HG02870 (cell line): ENCODE measurements at regions not wholly inside any gene's neighbourhood (a gene's known extent, or its start where the extent isn't known, plus 50 kb on each side); places are given as distances from the start of the nearest gene placed in this dataset.
"Not testable (repeated sequence)": the region's sequence is repeated elsewhere in the genome, so short reads cannot be mapped to it uniquely, and the experiment has no call there.

Experiments used
- ATAC-seq: cut with Tn5 transposase; IDR thresholded peaks from one replicate; pipeline ENCODE4 v1.9.1; 2021; ENCODE audit warnings: mild to moderate bottlenecking, moderate library complexity; ENCODE audit not compliant: unreplicated experiment

DNA sequence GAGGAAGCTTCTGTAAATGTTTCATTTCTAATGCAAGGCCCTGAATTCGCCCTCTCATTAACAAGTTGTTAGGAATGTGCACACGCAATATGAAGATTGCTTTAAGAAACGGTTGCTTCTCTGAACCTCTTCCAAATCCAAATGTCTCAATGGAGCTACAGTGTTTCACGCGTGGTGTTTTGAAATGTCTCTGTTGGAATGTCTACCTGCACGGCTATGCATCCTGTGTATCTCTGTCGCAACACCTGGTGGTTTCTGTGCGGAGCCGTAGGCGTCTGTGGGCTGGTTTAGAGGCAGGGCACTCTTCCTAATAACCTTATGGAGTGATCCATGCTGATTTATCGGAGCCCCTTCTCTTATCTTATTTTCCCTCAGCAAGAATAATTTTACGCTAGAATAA lies 1584.2 kb upstream of the SLC10A2 start:
- no peak for ATAC-seq

DNA sequence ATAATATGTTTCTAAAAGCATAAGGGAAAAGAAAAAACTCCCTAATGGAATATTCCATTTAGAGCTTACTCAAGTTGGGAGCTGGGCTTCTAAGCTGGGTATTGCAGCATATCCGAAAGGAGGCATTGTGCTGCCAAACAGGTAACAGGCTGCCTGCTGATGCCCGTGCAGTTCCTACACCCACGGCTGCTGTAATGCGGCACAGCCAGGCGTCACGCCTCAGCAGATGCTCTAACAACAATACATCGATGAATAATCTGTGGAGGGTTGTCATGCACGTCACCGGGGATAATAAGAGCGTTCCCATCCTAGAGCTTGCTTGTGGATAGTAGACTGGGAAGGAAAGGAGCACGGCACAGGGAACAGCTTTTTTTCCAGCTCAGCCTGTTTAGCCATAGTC lies 1582.1 kb upstream of the SLC10A2 start:
- ATAC-seq = no peak

DNA sequence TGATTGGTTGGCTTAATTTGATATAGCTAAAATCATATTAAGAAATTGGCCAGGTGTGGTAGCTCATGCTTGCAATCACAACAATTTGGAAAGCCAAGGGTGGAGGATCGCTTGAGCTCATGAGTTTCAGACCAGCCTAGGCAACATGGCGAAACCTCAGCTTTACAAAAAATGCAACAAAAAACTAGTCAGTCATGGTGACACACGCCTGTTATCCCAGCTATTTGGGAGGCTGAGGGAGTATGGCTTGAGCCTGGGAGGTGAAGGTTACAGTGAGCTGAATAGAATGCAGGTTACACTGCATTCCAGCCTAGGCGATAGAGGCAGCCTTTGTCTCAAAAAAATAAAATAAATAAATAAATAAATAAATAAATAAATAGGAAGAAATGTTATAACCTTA lies 1579.6 kb upstream of the SLC10A2 start:
- ATAC-seq = no peak

DNA sequence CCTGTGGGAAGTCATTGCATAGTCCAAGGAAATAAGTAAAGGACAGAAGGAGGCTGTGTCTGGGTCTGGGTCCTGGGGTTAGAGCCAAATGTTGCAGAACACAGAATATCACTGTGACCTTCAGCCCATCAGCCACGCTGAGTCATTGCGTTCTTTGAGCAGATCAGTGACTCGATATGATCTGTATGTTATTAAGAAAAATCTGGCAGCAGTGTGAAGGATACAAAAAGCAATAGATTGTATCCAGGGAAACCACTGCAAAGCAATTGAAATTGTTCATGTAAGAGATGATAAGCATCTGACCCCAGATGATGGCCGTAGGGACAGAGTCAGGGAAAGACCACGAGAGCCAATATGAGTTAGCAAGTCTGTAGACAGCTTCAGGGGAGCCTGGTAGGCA lies 1575.1 kb upstream of the SLC10A2 start:
- no peak for ATAC-seq

DNA sequence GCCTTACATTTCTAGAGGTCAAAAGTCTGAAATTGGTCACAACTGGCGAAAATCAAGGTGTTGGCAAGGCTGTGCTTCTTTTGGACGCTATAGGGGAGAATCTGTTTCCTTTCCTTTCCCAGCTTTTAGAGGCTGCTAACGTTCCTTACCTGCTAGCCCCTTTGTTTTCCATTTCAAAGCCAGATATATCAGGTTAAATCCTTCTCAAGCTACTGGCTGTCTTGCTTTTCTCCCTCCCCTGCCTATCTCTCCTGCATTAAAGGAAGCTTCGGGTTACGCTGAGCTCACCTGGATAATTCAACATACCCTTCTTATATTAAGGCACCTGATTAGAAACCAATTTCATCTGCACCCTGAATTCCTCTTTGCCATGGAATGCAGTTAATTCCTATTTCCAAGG lies 1569.7 kb upstream of the SLC10A2 start:
- ATAC-seq = no peak

DNA sequence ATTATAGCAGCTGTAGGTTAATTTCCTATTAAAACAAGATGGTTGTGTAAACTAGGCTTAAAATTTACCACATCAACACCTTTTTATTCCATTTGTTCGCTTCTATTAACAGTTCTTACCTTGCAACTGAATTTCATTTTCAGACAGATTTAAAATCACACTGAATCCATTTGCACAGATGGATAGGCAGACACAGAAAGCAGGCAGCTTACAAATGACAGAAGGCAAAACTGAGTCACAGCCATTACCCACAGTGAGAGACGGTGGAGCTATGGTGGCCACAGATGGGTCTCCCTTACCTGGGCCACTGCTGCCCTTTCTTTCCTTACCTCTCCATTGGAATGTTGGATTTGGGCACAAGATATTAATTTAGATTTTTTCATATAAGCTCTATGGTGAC lies 1567.8 kb upstream of the SLC10A2 start:
- ATAC-seq = no peak

DNA sequence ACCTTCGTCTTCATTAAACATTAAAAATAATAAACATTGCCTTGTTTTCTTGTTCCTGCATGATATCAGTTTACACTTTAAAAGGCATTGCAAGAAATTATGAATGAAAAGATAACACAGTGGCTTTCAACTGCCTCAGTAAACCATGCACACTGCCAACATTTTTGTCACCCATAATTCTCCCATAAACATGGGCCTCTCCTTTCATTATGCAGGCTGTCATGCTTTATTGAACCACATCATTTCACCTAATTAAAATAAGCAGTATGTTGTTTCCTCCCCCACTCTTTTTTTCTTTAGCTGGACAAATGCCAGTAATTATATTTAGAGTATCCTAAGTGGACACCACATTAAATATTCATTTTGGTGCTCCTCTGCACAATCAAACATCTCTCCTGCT lies 1566.5 kb upstream of the SLC10A2 start:
- no peak for ATAC-seq

DNA sequence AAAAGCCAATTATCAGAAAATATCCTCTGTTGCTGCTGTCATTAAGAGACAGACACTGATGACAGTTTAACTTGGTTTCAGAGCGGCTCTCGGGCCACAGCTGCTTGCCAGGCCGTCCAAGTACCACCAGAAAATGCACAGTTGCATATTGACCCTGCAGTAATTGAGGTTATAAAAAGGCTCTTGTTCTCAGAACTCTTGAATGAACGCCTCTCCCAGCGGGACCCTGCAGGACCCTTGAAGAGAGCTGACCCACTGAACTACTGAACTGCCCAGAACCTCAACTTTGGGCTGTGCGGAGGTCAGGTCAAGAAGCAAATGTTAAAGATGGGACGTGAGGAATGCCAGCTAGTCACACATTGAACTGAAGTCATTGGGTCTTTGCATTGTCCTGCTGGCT lies 1559.0 kb upstream of the SLC10A2 start:
- no peak for ATAC-seq

DNA sequence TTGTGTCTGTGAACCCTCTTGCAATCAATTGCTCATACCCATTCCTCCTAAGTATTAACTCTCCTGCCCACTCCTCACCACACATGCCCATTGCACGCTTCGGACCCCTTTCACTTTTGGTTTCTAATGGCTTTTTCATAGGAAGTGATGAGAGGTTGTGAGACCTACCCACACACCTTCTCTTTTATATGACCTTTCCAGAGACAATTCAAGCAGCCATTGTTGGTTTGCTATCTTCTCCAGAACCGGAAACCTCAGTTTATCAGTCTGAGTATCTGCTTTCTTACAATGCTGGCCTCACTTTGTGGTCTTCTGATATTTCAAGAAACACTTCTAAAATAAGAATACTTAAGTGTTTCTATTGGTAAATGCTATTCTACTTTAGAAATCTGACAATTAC lies 1550.8 kb upstream of the SLC10A2 start:
- ATAC-seq = peak; percentile 57

DNA sequence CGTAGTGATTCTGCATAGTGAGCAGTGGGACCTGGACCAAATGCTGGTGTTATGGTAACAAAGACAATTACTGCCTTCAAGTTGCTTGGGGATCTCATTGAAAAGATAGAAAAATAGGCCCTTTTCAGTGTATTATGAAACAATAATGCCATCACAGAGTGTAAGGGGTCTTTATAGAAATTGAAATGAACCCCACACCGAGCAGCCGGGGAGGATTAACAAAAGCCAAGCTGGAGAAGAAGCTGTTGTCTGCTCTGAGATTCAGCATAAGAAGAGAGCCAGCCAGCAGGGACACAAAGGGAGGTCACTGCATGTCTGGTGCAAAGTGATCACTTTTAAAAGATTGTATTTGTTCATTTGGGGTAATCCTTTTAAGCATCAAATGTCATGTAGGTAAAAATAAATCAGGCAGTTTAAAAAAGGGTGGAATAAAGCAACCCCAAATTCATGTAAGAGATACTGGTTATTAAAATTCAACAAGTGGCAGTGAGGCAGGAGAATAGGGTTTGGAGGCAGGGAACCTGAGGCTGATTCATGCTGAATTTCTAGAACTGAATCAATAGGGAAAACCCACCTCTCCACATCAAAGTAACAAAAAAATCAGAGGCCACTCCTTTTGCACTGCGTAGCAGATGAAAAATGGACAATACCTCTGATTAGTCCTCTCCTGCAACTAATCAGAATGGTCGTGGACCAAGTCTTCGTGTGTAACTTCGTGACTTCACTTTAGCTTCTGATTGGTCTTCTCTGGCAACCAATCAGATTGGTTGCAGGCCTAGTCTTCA lies 1548.3 kb upstream of the SLC10A2 start:
- ATAC-seq = no peak

DNA sequence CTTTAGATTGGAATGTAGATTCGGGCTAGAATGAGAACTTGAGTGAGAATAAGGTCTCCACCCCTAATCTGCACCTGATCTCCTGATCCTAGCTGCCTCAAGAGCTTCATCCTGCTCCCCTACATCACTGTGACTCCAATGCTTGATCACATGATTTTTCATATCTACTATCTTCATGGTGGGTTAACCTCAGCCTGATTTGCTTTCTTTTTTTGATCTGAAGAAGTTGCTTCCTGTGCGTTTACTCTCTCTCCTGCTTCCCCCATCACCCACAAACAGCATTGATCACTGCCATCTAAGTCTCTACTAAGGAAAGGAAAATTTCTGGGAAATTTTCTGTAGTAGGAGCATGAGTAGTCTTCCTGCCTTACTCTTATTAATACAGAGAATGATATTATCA lies 1542.1 kb upstream of the SLC10A2 start:
- no peak for ATAC-seq

DNA sequence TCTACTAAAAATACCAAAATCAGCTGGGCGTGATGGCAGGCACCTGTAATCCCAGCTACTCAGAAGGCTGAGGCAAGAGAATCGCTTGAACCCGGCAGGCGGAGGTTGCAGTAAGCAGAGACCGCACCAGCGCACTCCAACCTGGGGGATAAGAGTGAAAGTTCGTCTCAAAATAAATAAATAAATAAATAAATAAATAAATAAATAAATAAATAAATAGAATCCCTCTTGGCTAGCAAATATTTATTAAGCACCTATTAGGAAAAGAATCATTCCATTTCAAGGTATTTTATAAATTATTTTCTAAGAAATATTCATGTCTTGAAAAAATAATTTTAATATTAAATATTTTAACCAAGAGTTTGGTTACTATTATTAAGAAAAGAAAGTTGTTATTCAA lies 1539.2 kb upstream of the SLC10A2 start:
- not testable (repeated sequence) for ATAC-seq

DNA sequence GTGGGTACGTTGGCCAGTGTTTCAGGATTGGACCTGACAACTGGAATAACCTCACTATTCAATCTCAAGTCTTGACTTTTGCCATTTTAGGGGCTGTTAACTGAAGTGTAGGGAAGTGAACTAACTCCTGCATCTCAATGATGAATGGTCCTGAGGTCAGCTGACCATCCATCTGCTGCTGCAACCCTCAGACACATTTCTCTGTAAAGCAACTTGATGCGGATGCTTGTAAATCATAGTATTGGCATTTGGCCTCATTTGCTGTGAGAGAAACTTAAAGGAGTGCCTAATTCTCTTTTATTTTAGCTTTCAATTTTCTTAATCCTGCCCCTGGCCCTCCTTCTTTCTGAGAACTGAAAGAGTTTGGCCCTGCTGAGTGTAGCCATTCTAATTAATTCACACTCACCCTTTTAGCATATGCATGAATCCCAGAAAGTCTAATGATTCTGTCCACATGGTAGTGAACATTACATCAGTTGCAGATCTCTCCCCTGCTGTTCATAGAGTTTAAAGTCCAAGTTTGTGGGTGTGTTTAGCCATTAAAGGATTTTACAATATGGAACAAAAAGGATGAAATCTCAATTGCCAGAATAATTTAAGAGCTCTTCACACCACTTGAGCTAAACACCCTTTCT lies 1531.4 kb upstream of the SLC10A2 start:
- no peak for ATAC-seq

DNA sequence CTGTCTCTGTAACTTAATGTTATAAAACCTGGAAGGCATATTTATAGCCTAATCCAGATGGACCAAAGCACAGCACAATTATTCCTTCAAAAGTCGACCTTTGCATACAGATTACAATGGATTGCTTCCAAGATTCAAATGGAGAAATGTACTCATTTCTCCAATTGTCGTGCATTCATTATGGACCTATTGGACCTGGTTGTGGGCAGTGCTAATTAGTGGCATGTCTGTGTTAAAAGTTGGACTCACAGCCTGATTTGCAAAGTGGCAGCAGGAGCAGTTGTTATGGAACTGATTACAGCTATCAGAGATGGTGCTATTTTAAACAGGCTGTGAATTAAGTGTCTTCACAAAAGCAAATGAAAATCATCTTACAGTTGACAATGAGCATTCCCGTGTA lies 1529.3 kb upstream of the SLC10A2 start:
- no peak for ATAC-seq

DNA sequence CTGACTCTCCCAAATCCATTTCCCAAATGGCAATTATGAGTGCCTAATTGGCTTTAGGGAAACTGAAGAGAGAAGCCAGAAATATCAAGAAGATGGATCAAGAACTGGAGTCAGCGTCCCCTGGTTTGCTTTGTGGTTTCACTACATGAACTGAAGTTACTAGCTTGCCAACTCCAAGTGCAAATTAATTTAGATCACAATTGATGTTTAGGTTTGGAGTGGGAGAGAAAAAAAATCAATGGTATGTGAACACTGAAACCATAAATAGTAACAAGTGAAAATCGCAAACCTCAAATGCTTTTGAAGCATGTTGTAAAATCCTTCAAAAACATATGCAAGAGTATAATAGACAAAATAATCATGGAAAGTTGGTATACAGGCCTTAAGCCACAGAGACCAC lies 1528.6 kb upstream of the SLC10A2 start:
- no peak for ATAC-seq

DNA sequence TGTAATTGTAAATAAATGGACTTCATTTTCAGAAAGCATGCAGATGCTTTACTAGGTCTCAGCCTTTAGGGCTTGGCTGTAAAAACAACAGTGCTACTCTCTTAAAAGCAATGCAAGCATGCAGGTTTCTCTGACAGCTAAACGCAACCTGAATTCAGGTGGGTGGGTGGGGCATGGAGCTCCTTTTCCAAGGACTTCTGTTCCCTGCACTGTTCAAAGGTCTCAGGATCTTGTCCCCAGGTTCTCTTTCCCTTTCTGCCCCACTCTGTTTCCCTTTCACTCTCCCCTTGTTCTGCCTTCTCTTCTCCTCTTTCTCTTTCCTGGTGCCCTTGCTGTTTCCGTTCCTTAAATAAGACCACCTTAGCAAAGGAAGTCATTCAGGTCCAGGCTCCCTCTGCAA lies 1527.5 kb upstream of the SLC10A2 start:
- ATAC-seq = no peak

DNA sequence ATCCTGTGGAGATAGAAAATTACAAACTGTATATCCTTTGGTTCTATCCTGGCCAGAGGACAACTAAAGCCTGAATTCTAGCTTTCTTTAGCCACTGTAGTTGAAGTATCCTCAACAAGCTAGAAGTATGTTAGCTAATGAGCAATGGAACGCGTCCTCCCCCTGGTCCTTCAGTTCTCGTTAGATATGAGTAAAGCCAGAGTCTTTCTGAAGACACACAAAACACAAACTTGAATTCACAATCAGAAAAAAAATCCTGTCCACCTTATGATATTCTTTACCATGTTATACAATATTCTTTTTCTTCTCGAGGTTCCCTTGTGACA lies 1527.0 kb upstream of the SLC10A2 start:
- no peak for ATAC-seq

DNA sequence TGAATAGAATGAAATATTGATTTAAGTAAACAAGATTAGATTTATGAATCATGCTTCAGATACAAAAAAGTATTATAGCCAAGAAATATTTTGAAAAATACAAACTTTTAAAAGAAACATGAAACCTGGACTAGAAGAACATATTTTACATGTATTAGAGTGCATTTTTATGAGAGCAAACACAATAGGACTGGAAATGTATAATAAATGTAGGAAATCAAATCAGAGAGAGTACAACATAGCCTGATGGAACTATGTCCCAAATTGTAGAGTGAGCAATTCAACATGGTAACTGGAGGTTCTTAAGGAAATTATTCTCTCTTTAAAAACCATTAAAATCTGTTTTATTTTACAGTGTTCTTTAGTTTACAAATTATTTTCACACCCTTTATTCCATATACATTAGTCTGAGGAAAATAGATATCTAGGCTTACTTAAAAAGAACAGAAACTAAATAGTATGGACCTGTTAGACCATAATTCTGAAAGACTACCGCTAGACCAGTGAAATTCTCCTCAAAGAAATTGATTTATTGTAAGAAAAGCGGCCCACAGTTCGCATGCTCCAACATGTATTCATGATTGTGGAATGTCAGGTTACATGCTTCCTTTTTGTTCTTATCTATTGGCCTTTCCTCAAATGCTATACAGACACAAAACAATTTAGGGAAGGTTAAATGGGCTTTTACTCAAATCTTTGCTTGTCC lies 1526.5 kb upstream of the SLC10A2 start:
- no peak for ATAC-seq

DNA sequence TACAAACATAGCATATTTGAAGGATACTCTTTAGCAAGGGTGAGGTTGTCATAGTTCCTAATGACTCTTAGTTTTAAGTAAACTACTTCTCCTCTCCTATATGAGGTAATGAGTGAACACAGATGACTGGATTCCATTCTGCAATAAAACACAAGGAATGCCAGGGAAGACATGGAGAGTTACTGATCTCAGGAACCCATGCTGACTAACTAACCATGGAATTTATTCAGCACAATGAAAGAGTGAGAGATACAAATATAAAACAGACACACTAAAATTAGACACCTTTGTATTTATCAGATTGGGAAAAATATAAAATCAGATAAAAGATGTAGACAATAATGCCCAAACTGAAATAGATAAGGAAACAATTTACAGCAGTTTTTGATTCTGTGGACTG lies 1525.9 kb upstream of the SLC10A2 start:
- ATAC-seq = no peak

DNA sequence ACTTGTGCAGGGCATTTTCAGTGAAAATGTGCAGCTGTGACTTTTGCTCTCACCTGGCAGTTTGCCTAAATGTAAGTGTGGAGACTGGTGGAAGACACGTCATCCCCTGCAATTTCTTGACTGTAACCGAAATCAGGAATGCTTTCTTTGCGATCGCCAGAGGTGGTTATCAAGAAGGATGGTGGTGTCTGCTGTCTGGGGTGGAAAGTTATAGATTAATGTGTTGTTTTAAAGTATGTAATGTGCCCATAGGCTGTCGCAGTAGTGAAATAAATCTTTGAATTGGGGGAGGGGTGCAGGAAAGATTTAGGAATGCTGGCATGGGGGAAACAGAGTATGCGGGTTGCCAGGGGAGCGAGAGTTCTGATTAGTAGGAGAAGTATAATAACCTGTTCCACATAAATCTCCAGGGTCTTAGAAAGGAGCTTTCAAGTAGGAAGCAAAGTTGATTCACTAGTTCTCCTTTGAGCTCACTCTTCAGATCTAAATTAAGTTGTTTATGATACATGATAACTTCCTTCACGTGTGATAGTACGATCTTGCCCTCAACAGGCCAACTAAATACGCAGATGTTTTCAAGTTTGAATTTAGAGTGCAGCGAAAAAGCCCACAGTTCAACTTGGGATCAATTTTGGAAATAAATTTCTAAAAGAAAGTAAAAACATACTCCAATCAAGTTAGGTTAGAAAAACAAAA lies 1520.0 kb upstream of the SLC10A2 start:
- ATAC-seq = no peak

DNA sequence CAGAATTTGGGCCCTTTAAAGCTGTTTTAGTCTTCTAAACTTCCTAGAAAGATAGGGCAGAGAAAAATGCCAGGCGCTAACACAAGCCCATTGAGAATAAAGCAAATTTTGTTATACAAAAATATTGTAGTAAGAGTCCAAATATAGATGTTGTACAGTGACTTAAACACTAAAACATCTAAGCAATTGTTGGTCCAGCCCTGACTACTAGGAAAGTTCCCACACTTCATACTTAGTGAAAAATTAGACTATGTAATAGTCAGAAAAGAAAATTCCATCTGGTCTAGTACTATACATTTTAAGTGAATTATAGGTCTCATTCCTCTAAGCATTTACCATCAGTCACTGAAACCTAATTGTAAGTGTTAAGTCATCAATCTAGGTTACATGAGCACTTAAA lies 1518.3 kb upstream of the SLC10A2 start:
- no peak for ATAC-seq

DNA sequence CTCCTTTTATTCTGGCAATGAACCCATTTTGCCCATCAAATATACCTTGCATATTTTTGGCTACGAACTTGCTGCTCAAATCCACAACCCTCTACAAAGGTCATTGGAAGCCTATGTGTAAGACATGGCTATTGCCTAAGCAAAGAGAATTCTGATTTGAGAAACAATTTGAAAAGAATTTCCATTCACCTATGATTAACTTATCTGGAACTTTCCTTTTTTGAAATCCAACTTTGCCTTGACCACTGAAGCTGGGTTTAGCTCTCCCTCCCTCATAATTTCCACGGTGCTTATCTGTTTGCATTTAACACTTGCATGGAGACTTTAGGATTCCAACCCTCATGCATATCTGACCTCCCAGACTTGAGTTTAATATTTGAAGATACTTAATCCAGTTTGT lies 1514.7 kb upstream of the SLC10A2 start:
- ATAC-seq = no peak
